ENCODE measurements at regions not wholly inside any gene's neighbourhood (a gene's known extent, or its start where the extent isn't known, plus 50 kb on each side); places are given as distances from the start of the nearest gene placed in this dataset.

- DNase-seq (ENCODE audit: low read depth), result no peak
These were observed 52.0 kb upstream of the RPL11 start for GRCh38 chr1:23639460-23640095.

- no peak for DNase-seq (ENCODE audit: low read depth)
These were observed 52.8 kb upstream of the RPL11 start for GRCh38 chr1:23638786-23639241.

GRCh38 chr1:23638188-23638619 lies 53.4 kb upstream of the RPL11 start:
- no peak for DNase-seq (ENCODE audit: low read depth)

- no peak for DNase-seq (ENCODE audit: low read depth)
These were observed 55.6 kb upstream of the RPL11 start for GRCh38 chr1:23636009-23636408.

- peak; percentile 61 for DNase-seq (ENCODE audit: low read depth)
These were observed 56.6 kb upstream of the RPL11 start for GRCh38 chr1:23634840-23635651.

- DNase-seq (ENCODE audit: low read depth), result no peak
These were observed 57.1 kb upstream of the RPL11 start for GRCh38 chr1:23634518-23634839.

DNA sequence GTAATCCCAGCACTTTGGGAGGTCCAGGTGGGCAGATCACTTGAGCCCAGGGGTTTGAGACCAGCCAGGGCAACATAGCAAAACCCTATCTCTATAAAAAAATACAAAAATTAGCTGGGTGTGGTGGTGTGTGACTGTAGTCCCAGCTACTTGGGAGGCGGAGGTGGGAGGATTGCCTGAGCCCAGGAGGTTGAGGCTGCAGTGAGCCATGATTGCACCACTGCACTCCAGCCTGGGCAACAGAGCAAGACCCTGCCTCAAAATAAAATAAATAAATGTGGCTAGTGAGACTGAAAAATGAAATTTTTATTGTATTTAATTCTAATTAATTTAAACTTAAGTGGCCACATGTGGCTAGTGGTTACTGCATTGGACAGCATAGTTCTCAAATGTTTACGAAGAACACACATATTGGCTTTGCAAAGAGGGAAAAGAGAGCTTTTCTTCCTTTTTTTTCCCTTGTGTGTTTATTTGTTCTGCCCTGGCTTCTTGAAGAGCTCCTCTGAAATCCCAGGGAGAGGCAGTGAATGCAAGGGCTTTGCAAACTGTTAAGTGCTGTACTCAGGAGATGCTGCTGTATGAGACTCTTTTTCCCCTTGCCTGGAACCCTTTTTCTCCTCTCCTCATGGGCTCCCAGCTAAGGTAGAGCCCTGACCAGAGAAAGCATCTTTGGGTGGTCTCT lies 59.0 kb upstream of the RPL11 start:
- no peak for DNase-seq (ENCODE audit: low read depth)

DNA sequence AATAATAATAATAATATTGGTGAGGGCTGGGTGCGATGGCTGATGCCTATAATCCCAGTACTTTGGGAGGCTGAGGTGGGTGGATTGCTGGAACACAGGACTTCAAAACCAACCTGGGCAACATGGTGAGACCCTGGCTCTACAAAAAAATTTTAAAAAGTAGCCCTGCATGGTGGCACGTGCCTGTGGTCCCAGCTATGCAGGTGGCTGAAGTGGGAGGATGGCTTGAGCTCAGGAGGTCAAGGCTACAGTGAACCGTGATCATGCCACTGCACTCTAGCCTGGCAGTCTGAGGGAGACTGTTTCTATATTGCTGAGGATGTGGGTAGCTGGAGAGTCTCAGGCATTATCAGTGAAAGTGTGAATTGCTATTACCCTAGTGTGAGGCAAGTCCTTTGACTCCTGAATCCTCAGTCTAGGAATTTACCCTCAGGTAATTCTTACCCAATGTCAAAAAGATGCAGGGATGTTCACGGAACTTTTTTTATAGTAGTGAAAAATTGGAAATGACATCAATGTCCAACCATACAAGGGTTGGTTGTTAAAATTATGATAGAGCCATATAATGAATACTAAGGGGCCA lies 61.8 kb upstream of the RPL11 start:
- DNase-seq (ENCODE audit: low read depth), result no peak

DNA sequence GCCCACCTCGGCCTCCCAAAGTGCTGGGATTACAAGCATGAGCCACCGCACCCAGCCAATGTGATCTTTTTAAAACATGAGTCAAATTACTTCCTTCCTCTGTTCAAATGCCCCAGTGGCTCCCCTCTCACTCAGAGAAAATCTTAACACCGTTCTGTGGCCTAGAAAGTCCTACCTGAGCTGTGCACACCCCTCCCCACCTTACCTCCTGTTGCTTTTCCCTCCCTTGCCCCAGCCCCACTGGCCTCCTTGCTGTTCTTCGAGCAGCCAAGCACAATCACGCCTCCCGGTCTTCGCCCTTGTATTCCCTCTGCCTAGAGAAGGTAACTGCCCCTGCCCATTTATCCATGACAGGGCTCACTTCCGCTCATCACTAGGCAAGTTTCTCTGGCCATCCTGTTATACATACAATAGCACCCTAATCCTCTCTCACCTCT lies 62.6 kb upstream of the RPL11 start:
- DNase-seq (ENCODE audit: low read depth), result no peak

- no peak for DNase-seq (ENCODE audit: low read depth)
These were observed 64.4 kb upstream of the RPL11 start for GRCh38 chr1:23627069-23627735.

GRCh38 chr1:23625929-23626535 lies 65.6 kb upstream of the RPL11 start:
- DNase-seq (ENCODE audit: low read depth), result no peak

GRCh38 chr1:23625459-23625858 lies 66.1 kb upstream of the RPL11 start:
- no peak for DNase-seq (ENCODE audit: low read depth)

GRCh38 chr1:23624440-23624839 lies 65.1 kb upstream of the ID3 start:
- no peak for DNase-seq (ENCODE audit: low read depth)

DNA sequence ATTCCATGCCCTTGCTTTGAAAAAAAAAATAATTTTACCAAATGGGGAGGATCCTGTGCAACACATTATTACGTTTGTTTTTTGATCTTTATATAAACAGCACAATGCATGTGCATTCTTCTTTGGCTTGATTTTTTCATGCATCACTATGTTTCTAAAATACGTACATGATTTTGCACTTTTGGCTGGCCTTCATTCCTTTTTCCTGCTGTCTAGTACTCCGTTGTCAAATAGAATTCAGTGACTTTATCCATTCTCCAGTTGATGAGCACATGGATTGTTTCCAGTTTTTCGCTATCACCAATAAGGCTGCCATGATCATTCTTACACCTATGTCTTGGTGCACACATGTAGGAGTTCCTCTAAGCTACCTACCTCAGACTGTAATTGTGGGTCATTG lies 63.0 kb upstream of the ID3 start:
- DNase-seq (ENCODE audit: low read depth), result no peak

- DNase-seq (ENCODE audit: low read depth), result no peak
These were observed 61.3 kb upstream of the ID3 start for GRCh38 chr1:23620605-23621004.

GRCh38 chr1:23619299-23620188 lies 60.2 kb upstream of the ID3 start:
- DNase-seq (ENCODE audit: low read depth), result no peak

DNA sequence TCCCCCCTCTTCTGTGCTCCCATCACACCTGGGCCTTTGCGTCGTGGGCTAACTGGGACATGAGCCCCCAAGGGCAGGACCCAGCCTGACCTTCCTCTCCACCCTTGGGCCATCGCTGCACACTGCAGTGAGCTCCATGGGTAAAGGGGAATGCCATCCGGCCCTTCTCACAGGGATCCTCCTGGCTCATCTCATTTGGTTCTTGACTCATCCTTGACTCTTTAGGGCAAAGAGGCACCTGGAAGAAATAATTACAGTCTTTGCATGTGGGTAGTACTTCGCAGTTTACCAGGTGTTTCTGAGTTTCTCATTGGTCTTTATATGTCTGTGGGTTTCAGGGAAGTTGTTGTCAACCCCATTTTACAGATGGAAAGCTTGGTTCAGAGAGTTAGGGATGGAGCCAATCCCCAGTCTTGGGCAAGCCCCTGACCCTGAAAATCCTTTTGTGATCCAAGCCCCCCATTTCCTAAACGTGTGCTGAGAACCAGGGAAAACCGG lies 59.3 kb upstream of the ID3 start:
- DNase-seq (ENCODE audit: low read depth), result no peak

DNA sequence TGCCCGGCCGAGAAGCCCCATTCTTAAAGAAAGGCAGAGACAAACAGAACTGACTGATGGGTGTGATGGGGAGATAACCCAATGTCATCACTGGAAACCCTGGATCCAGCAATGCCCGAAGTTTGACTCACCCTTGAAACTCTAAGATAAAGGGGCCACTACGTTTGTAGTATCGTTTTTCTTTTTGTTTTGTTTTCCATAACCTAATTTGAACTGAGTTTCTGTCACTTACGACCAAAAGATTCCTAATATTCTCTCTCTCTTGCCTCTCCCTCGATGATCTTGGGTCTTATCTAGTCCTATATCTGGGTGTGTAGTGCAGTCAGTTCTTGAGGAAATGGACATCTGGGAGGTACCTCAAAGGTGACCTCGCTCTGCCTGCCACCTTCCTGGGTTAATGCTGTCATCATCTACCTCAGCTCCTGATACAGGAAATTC lies 57.8 kb upstream of the ID3 start:
- no peak for DNase-seq (ENCODE audit: low read depth)

DNA sequence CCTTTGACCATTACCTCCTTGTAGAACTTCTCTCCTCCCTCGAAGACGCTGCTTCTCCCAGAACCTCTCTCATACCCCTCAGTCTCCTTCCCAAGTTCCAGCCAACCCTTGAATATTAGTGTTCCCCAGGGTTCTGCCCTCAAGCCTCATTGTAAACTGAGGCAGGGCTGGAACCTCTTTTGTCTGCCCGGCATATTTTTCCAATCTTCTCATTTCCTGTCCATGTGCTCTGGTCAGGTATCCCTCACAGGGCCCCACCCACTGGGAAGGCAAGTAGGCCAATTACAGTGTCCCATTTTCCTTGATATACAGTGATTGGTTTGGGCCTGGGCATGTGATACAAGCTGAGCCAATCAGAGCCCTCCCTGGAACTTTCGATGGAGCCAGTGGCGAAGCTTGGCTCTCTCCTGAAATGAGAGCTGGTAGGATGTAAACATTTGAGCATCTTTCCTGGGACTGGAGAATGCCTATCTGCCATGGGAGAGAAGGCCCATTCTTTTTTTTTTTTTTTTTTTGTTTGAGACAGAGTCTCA lies 57.1 kb upstream of the ID3 start:
- no peak for DNase-seq (ENCODE audit: low read depth)

DNA sequence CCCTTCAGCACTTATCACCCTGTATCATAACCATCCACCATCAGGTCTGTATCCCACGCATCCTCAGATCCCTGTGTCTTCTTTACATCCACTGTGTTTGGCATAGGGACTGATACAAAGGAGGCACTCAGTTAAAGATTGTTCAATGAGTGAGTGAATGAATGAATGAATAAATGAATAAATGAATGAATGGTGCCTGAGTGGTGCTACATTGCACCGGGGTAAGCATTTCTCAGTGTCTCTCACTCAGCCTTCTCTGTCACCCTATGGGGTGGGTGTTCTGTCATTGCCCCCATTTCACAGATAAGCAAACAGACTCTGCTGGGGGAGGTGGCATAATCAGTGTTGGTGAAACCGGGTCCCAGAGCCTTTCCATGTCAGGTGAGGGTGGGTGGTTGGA lies 56.6 kb upstream of the ID3 start:
- DNase-seq (ENCODE audit: low read depth), result no peak
